ENCODE measurements at regions not wholly inside any gene's neighbourhood (a gene's known extent, or its start where the extent isn't known, plus 50 kb on each side); places are given as distances from the start of the nearest gene placed in this dataset.

DNA sequence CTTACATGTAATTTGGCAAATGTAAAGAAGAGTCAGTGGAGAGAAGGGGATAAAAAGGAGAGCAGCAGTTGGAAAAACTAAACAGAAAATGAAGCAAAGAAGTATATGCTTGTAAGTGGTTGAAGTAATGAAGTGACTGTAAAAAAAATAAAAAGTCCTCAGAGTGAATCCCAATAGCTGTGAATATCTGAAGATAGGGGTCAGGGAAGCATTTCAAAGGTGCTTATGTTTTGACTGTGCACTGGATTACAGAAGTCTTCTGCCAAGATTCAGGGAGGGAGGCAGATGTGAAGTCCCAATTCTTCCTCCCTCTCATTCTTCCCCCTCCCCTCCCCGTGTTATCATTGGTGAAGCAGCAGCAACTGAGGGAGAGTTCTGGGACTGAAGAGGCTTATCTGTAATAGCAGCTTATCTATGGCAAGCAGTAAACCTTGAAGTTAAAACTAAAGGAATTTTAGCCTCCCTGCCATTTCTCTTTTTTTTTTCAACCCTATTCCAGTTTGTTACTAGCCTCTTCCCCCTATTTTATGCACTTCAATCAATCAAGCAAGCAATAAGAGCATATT is 597.9 kb downstream of the IGSF11 start (continued):
- TF ChIP-seq, protein P1, sequence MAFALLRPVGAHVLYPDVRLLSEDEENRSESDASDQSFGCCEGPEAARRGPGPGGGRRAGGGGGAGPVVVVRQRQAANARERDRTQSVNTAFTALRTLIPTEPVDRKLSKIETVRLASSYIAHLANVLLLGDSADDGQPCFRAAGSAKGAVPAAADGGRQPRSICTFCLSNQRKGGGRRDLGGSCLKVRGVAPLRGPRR (CRISPR knock-in tag; IDR thresholded peaks at IDR 0.05), result no peak
- TF ChIP-seq ESRRB (CRISPR knock-in tag; IDR thresholded peaks at IDR 0.05; ENCODE audit: borderline replicate concordance), result no peak
- no peak for TF ChIP-seq TAF1 (IDR thresholded peaks at IDR 0.05; ENCODE audit: control insufficient read depth, extremely low read depth, insufficient read depth, low read length, severe bottlenecking)
- no peak for TF ChIP-seq POLR3A (IDR thresholded peaks at IDR 0.05; ENCODE audit: borderline replicate concordance, extremely low read depth, insufficient read depth, insufficient read length)
- TF ChIP-seq SMARCC2 (IDR thresholded peaks at IDR 0.05; ENCODE audit: low read depth), result peak; percentile 77
- TF ChIP-seq, protein P2, sequence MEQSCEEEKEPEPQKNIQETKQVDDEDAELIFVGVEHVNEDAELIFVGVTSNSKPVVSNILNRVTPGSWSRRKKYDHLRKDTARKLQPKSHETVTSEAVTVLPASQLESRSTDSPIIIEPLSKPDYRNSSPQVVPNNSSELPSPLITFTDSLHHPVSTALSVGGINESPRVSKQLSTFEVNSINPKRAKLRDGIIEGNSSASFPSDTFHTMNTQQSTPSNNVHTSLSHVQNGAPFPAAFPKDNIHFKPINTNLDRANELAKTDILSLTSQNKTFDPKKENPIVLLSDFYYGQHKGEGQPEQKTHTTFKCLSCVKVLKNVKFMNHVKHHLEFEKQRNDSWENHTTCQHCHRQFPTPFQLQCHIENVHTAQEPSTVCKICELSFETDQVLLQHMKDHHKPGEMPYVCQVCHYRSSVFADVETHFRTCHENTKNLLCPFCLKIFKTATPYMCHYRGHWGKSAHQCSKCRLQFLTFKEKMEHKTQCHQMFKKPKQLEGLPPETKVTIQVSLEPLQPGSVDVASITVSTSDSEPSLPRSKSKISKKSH (CRISPR knock-in tag; IDR thresholded peaks at IDR 0.05), result no peak
- TF ChIP-seq HNRNPK (IDR thresholded peaks at IDR 0.05; ENCODE audit: low read depth, low read length, poor library complexity, severe bottlenecking), result no peak
- no peak for TF ChIP-seq BCL6 (CRISPR knock-in tag; IDR thresholded peaks at IDR 0.05)
- TF ChIP-seq SPI1 (IDR thresholded peaks at IDR 0.05; ENCODE audit: borderline replicate concordance, low read depth, low read length), result no peak
- TF ChIP-seq SMARCA4 (IDR thresholded peaks at IDR 0.05), result peak; percentile 90
- no peak for TF ChIP-seq ERF (CRISPR knock-in tag; IDR thresholded peaks at IDR 0.05)
- peak; percentile 66; the same call in 1 of the 2 replicates for TF ChIP-seq STAT5A (IDR thresholded peaks at IDR 0.05; ENCODE audit: borderline replicate concordance, low read length)

Data from K562 (cell line).